Testis (tissue), 2 donors: ENCODE measurements at regions not wholly inside any gene's neighbourhood (a gene's known extent, or its start where the extent isn't known, plus 50 kb on each side); places are given as distances from the start of the nearest gene placed in this dataset.

Source experiments
- DNase-seq: peaks from one replicate; pipeline ENCODE4 v3.0.0-alpha.2; 2019
- H3K27ac ChIP-seq, 2 donors: fragments of 200-600 bp; sonication (generic); one replicate each; pipeline ENCODE4 v1.5.1; 2019
- H3K27me3 ChIP-seq: fragments of 200-600 bp; sonication (generic); one replicate; pipeline ENCODE4 v1.5.1; 2019
- H3K36me3 ChIP-seq: fragments of 200-600 bp; sonication (generic); one replicate; pipeline ENCODE4 v1.5.1; 2017; ENCODE audit warnings: low read depth; ENCODE audit errors: missing control alignments
- H3K4me1 ChIP-seq: fragments of 200-600 bp; sonication (generic); one replicate; pipeline ENCODE4 v1.5.1; 2019
- H3K4me3 ChIP-seq, 2 donors: fragments of 200-600 bp; sonication (generic); one replicate each; pipeline ENCODE4 v1.5.1; 2017 to 2019
- H3K9me3 ChIP-seq: fragments of 200-600 bp; sonication (generic); one replicate; pipeline ENCODE4 v1.5.1; 2017
- POLR2A ChIP-seq: fragments of 450-650 bp; IDR thresholded peaks from one replicate; pipeline ENCODE4 v1.6.1; 2017; ENCODE audit warnings: antibody characterized with exemption, mild to moderate bottlenecking, moderate library complexity
- WGBS, 2 donors: methylation state at CpG; one replicate each; pipeline ENCODE4 v1.1.5; 2018; 5-methylcytosine and 5-hydroxymethylcytosine counted together
- intact Hi-C: fragments of 100-400 bp; cut with DNase I; formaldehyde crosslinking; loops from one replicate; pipeline ENCODE4 v1.15.1; 2023; ENCODE audit warnings: low total_unique reads
- TF ChIP-seq, protein P1 (sequence below), 3 experiments: fragments of 450-650 bp in 2 of 3; fragments of 200-600 bp in 1 of 3; sonication (generic) in 1 of 3; IDR thresholded peaks; one replicate each; pipeline ENCODE4 v1.5.1; 2016 to 2019; ENCODE audit warnings: antibody characterized with exemption in 3 of 3, mild to moderate bottlenecking in 2 of 3, moderate library complexity in 1 of 3

DNA sequence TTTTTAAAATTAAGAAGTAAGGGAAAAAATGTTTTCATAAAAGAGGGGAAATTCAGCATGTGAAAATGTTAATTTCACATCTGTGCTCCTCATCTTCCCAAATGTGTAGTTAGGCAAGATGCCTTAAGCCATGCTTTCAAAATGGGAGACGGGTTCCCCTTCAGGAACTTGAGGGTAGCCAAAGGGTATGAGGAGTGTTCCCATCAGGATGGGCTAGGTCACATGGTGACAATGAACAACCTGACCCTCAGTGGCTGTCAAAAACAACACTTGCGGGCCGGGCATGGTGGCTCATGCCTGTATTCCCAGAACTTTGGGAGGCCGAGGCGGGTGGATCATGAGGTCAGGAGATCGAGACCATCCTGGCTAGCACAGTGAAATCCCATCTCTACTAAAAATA, 178.0 kb downstream of the ACTL7B start:
- Histone ChIP-seq H3K9me3 (no peaks in the 10 kb centered on the region), H3K27ac (no peak overlapping the region), H3K4me3 (no peak overlapping the region), H3K27me3 (no peaks in the 10 kb centered on the region), H3K4me1 (no peaks in the 10 kb centered on the region), H3K36me3 (no peaks in the 10 kb centered on the region)
- WGBS, 2 donors = 93 to 96% methylated on average over 6 of the region's 6 CpGs
- intact Hi-C loops = no loop called here
- TF ChIP-seq, protein P1, sequence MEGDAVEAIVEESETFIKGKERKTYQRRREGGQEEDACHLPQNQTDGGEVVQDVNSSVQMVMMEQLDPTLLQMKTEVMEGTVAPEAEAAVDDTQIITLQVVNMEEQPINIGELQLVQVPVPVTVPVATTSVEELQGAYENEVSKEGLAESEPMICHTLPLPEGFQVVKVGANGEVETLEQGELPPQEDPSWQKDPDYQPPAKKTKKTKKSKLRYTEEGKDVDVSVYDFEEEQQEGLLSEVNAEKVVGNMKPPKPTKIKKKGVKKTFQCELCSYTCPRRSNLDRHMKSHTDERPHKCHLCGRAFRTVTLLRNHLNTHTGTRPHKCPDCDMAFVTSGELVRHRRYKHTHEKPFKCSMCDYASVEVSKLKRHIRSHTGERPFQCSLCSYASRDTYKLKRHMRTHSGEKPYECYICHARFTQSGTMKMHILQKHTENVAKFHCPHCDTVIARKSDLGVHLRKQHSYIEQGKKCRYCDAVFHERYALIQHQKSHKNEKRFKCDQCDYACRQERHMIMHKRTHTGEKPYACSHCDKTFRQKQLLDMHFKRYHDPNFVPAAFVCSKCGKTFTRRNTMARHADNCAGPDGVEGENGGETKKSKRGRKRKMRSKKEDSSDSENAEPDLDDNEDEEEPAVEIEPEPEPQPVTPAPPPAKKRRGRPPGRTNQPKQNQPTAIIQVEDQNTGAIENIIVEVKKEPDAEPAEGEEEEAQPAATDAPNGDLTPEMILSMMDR (IDR thresholded peaks at IDR 0.05) = no peak
- no peak for TF ChIP-seq POLR2A
- no peak for DNase-seq

DNA sequence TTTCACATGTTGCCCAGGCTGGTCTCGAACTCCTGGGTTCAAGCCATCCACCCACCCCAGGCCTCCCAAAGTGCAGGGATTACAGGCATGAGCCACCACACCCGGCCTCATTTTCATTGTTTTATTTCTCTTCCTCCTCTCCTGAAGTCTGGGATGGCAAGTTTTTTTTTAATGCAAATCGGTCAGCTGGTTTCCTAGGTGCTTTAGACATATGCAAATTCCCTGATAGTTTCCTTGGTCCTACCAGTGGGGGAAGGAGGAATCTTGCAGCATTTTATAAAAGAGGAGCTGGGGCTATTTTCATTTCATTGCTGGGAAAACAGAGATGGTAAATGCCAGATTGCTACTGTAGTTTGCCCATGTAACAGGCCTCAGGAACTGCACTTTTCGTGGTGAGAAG, 179.4 kb downstream of the ACTL7B start:
- Histone ChIP-seq H3K4me3 (no peak overlapping the region), H3K27ac (no peak overlapping the region), H3K9me3 (no peaks in the 10 kb centered on the region), H3K36me3 (no peaks in the 10 kb centered on the region), H3K27me3 (no peaks in the 10 kb centered on the region), H3K4me1 (no peaks in the 10 kb centered on the region)
- WGBS, 2 donors = 78 to 81% methylated on average over 4 of the region's 4 CpGs
- no peak for DNase-seq
- TF ChIP-seq, protein P1 (IDR thresholded peaks at IDR 0.05) = no peak
- TF ChIP-seq POLR2A = no peak
- intact Hi-C loops = no loop called here

DNA sequence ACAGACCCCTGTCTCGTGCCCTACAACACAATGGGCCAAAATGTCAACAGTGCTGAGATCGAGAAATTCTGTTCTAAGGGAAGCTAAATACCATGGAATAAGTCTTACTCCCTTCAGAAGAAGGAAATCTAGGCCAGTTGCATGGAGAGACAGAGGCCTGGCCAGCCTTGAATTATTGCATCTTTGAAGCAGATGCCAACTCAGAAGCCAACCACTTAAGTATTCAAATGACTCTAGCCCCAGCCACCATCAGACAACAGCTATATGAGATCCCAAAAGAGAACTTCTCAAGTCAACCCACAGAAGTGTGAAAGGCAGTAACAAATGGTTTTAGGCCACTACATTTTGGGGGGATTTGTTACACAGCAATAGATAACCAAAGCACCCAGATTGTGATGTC, 180.1 kb downstream of the ACTL7B start:
- Histone ChIP-seq H3K36me3 (no peaks in the 10 kb centered on the region), H3K27ac (no peak overlapping the region), H3K4me3 (no peak overlapping the region), H3K4me1 (no peaks in the 10 kb centered on the region), H3K9me3 (no peaks in the 10 kb centered on the region), H3K27me3 (no peaks in the 10 kb centered on the region)
- intact Hi-C loops = no loop called here
- TF ChIP-seq POLR2A = no peak
- TF ChIP-seq, protein P1 (IDR thresholded peaks at IDR 0.05) = no peak
- DNase-seq = no peak
- whole genome bisulfite sequencing, 2 donors = 92 to 100% methylated on average over 2 of the region's 2 CpGs

DNA sequence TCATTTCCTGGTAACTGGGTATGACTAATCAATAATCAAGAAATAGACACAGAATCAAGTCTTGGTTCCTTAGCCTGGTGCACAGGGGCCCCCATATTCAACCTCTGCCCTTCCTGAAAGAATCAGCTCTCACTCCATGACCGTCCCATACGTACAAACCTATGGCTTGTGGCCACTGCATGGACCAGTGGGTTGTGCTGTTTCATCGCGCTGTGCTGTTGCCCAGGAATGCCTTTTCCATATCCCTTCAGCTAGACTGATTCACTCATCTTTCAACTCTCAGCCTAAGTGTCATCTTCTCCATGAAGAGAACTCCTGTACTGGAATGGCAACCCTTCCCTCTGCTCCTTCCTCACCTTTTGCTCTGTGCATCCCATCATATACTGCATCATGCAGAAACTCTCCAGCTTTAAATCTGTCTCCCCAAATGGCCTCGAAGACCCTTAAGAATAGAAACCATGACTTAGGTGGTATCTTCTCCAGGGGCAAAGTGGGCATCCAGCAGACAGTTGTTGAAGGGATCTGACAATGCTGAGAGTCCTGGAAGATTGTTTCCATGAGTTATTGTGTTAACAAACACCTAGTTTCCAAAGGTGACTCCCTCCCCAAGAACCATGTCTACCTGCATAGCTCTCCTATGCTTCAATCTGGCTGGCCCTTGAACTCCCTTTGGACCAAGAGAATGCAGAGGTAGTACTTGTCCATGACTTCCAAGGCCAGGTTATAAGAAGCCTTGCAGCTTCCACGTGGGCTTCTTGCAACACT, 180.8 kb downstream of the ACTL7B start:
- Histone ChIP-seq H3K27ac (no peak overlapping the region), H3K27me3 (no peaks in the 10 kb centered on the region), H3K36me3 (no peaks in the 10 kb centered on the region), H3K4me3 (no peak overlapping the region), H3K9me3 (no peaks in the 10 kb centered on the region), H3K4me1 (no peaks in the 10 kb centered on the region)
- no peak for DNase-seq
- WGBS, 2 donors = 87 to 88% methylated on average over 6 of the region's 6 CpGs
- TF ChIP-seq, protein P1 (IDR thresholded peaks at IDR 0.05) = no peak
- TF ChIP-seq POLR2A = no peak
- intact Hi-C loops = no loop called here

DNA sequence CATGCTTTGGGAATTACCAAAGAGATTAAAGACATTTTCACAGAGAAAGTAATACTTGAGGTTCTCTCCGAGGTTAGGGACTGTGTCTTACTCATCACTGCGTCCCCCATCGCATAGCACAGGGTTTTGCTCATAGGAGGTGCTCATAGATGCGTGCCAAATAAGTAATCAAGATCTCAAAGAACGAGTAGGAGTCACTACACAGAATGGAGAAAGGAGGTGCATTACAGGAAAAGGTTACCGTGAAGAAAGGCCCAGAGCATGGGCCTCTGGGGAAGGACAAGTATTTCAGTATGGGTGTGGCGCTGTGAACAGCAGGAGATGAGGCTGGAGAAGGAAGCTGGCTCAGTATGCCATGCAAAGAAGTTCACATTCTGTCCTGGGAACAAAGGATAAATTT, 182.4 kb downstream of the ACTL7B start:
- TF ChIP-seq, protein P1 (IDR thresholded peaks at IDR 0.05) = no peak
- no peak for TF ChIP-seq POLR2A

More for the DNA sequence above, 182.4 kb downstream of the ACTL7B start:
- Histone ChIP-seq H3K27ac (no peak overlapping the region), H3K27me3 (no peaks in the 10 kb centered on the region), H3K4me1 (no peaks in the 10 kb centered on the region), H3K9me3 (no peaks in the 10 kb centered on the region), H3K4me3 (no peak overlapping the region), H3K36me3 (no peaks in the 10 kb centered on the region)
- intact Hi-C loops = no loop called here
- 71 to 83% methylated on average over 7 of the region's 7 CpGs for WGBS, 2 donors
- DNase-seq = no peak
